HG03135 (cell line): ENCODE measurements at regions not wholly inside any gene's neighbourhood (a gene's known extent, or its start where the extent isn't known, plus 50 kb on each side); places are given as distances from the start of the nearest gene placed in this dataset.
"Not testable (repeated sequence)": the region's sequence is repeated elsewhere in the genome, so short reads cannot be mapped to it uniquely, and the experiment has no call there.

Source experiments
- ATAC-seq: cut with Tn5 transposase; IDR thresholded peaks from one replicate; pipeline ENCODE4 v1.9.1; 2021; ENCODE audit warnings: mild to moderate bottlenecking, moderate library complexity; ENCODE audit not compliant: unreplicated experiment

DNA sequence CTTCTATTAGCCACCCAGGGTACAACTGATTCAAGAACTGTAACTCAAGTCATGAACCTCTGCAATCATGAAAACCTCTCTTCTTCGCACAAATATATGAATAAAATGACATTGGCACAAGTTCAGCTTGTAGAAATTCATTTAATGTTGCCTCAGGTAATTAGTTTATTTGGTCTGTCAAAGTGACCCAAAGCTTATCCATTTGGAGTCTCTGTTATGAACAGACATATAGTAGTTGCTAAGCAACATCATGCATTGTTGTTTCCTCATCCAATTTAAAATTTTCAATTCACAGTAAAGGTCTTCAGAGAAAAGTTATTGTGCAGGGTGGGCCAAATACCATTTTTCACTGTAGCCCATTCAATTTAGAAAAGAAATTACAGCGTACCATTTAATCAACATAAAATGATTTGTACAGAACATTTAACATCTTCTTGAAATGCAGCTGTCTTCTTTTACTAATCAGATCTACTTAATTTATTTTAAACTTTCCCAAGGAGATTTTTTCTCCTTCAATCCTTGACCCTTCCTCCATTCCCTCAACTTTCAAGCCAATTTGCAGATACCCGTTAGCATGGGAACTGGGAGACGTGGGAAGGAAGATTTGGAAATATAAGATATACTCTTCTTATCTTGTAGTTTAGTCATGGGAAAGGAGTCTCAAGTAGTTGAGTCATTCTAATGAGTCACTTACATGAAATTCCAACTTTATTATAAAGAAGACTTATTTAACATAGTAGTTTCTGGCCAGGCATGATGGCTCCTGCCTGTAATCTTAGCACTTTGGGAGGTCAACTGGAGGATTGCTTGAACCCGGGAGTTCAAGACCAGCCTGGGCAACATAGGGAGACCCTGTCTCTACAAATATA, 231.3 kb downstream of the ATPSCKMT start:
- ATAC-seq = no peak

DNA sequence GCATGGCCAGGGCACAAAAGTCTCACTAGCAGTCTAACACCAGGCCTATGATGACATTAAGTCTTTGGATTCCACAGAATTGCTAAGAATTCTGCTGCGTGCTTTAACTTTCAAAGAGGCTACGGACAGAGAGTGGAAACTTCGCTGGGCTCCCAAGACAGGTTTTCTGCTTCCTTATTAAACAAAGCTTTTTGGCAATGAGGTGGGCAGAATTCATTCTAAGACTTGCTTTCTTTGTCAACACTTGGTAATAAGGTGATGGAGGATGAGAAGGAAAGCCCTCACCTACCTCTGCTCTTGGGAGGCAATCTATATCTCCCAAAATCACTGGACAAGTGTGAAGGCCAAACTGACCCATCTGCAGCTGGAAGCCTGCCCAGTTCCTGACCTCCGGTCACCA, 231.9 kb downstream of the ATPSCKMT start:
- no peak for ATAC-seq

DNA sequence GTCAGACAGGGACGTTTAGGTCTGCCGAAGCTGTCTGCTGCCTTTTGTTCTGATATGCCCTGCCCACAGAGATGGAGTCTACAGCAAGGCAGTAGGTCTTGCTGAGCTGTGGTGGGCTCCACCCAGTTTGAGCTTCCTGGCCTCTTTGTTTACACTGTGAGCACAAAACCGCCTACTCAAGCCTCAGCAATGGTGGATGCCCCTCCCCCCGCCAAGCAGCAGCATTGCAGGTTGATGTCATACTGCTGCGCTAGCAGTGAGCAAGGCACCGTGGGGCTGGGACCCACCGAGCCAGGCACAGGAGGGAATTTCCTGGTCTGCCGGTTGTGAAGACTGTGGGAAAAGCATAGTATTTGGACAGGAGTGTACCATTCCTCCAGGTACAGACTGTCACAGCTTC, 233.1 kb downstream of the ATPSCKMT start:
- ATAC-seq = not testable (repeated sequence)

- not testable (repeated sequence) for ATAC-seq
Observed at GRCh38 chr5:10015681-10016080, 234.0 kb downstream of the ATPSCKMT start.

GRCh38 chr5:10009802-10010201, 239.9 kb downstream of the ATPSCKMT start:
- no peak for ATAC-seq

DNA sequence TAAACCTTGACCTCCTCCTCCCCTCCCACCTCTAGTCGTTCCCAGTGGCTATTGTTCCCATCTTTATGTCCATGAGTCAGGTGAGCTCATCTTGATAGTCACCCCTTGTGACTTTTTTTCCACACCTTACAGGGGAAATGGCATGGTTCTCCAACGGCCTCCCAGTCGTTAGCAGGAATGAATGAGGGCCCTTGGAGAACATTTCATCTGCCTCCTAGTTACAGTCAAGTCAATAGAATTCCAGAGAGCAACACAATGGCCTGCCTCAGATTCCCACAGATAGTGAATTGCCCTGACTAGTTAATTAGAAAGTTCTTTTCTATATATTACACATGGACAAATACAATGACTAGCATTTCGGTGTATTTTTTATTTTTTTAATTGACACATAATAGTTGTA, 262.6 kb downstream of the ATPSCKMT start:
- ATAC-seq = no peak

GRCh38 chr5:9977070-9977469, 272.6 kb downstream of the ATPSCKMT start:
- no peak for ATAC-seq

DNA sequence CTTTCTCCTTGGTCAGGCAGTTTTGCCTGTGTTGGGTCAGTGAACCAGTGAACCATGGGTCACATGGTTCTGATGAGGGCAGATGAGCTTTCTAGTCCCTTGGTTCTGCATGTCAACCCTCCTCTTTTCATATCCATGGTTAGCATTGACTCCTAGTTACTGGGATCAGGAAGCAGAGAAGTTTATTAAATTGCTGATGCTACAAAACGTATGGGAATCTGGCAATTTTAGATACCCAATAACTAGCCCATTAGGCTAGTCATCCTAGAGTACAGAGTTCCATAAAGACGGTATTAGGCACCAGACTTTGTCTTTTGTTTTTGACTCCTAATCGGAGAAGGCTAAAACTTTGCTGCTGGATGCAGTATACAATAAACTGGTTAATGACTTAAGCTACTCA, 273.1 kb downstream of the ATPSCKMT start:
- ATAC-seq = no peak

GRCh38 chr5:9972059-9972458, 277.6 kb downstream of the ATPSCKMT start:
- no peak for ATAC-seq

GRCh38 chr5:9971301-9971700, 278.4 kb downstream of the ATPSCKMT start:
- no peak for ATAC-seq

DNA sequence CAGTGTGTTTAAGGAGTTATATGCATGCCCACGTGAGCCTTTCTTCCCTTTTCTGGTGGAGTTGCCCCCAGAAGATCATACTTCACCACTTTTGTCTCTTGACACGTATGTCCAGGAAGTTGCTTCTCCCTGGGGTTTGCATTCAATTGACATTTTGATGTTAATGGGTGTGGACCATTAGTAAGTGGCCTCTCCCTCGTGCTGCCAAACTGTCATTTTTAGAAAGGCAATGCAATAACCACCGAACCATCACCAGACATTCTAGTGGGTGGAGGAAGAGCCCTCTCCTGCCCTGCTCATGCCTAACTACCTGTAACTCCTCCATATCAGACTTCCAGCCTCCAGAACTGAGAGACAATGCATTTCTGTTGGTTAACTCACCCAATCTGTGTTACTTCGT, 290.8 kb downstream of the ATPSCKMT start:
- ATAC-seq = no peak

DNA sequence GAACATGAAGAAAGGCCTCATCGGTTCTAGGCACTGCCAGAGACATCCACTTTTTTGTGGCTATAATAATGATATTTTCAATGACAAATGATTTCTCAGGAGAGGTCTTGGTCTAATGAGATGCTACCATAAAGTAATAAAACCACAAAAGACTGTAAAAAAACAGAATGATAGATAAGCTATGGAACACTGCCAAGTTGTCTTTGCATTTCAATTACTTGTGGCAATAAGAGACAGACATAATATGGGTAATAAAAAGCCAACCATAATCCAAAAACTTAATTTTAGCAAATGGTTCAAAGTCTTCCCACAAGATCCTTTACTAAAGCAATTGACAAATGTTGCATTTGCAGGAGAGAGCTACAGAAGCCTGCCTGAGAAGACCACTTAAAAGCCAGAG, 292.5 kb downstream of the ATPSCKMT start:
- no peak for ATAC-seq

GRCh38 chr5:9956725-9957124, 293.0 kb downstream of the ATPSCKMT start:
- ATAC-seq = no peak

DNA sequence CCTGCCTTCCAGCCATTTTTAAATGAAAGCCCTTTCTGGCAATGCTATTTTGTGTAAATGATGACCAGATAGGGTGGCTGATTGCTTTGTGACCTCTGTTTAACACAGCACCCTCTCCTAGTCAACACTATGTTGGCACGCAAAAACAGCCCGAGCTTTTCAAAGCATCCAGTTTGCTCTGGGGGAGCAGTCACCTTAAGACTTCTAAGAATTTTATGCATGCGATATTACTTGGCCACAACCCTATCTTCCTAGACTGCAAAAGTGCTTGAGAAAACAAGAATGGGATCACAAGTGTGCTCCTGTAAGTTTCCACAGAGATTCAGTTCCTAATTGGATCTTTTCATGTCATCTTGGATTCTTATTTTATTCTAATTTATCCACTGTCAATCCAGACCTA, 294.1 kb downstream of the ATPSCKMT start:
- no peak for ATAC-seq

- ATAC-seq = no peak
Observed at GRCh38 chr5:9954869-9955268, 294.8 kb downstream of the ATPSCKMT start.

DNA sequence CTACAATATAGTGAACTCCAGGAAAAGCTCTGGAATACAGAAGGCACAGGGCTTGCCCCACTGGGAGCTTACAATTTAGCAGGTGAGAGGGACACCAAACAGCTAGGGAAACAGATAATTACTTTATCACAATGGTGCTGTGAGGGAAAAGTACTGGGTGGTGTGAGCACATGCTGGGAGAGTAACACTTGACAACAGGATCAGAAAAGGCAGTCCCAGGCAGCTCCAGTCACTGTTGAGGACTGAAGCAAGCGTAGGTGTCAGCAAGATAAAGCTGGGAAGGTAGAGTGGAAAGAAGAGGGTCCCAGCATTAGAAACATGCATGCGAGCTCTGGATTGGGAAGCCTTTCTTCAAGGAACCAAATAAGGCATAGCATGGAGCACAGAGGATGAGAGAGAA, 296.0 kb downstream of the ATPSCKMT start:
- no peak for ATAC-seq

- ATAC-seq = no peak
Observed at GRCh38 chr5:9951865-9952516, 297.7 kb downstream of the ATPSCKMT start.

DNA sequence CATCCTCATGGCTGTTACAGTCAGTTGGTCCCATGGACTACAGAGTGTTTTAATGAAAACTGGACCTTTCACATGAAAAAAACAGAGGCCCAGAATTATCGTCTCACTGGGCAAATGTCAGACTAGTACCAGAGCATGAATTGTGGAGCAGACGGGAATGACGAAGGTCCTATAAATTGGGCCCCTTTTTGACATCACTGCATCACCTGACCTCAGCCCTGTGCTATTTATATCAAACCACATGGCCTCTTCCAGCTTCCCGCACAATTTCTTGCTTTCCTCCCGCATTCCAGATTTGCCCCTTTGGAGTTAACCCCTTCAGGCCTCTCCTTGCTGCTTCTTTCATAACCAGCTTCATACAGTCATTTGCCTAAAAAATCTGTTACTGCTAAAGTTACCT, 301.7 kb downstream of the ATPSCKMT start:
- no peak for ATAC-seq

GRCh38 chr5:9947225-9947714, 302.4 kb downstream of the ATPSCKMT start:
- ATAC-seq = no peak

GRCh38 chr5:9932770-9933169, 302.6 kb upstream of the TAS2R1 start:
- ATAC-seq = no peak

DNA sequence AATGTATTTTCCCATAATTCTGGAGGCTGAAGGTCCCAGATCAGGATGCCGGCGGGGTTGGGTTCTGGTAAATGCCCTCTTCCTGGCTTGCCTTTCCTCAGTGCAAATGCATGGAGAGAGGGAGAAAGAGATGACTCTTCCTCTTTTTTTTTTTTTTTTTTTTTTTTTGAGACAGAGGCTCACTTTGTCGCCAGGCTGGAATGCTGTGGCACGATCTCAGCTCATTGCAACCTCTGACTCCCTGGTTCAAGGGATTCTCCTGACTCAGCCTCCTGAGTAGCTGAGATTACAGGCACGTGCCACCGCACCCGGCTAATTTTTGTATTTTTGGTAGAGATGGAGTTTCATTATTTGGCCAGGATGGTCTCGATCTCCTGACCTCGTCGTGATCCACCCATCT, 300.0 kb upstream of the TAS2R1 start:
- no peak for ATAC-seq

DNA sequence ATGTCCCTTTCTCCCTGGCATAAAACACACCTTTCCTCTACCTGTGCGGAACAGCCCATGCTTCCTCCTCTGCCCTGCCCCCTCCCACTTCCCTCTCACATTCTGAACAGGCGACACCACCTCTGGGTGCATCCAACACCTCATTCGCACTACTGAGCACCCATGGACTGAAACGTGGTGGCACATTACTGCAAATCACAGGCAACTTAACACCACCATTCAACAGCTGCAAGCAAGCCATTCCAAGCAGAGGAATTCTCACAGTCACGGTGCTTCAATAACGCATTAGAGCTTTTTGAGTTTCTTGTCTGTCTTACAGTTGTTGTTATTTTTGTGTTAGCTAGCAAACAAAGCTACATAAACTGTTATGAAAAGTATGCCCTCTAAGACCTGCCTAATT, 298.2 kb upstream of the TAS2R1 start:
- no peak for ATAC-seq
